ENCODE measurements at regions not wholly inside any gene's neighbourhood (a gene's known extent, or its start where the extent isn't known, plus 50 kb on each side); places are given as distances from the start of the nearest gene placed in this dataset.

DNA sequence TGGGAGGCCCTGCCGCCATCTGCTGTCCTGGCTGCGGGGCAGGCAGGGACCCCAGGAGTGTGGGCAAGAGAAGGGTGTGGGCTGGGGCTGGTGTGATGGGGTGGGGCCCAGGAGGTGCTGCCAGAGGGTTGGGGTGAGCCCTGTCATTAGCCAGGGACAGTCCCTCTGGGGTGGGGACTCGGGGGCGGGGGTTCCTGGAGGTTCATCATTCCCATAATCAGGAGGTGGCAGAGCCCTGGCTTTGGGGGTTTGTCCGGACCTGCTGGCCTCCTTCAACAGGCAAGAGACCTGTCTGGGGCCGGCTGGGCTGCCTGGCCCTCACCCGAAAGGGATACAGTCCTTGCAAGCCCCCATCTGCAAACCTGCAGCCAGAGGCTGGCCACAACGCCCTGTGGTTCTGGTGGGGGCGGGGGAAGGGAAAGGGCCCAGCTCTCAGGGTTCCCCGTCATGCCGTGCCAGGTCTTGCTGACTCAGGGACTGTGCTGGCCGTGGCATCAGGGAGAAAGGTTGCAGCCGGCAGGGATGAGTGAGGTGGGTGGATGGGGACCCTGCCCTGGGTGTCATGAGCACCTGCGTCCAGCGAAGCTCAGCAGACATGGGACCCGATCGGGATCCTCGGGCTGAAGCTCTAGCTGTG lies 65.2 kb downstream of the MRPL36 start:
- TF ChIP-seq FOXM1 (IDR thresholded peaks at IDR 0.05; ENCODE audit: low read depth, low read length) = no peak
- TF ChIP-seq SRF (IDR thresholded peaks at IDR 0.05; ENCODE audit: low read depth in 2 of 2, low read length in 2 of 2) = no peak

Data from GM12878 (cell line).